ENCODE measurements at regions not wholly inside any gene's neighbourhood (a gene's known extent, or its start where the extent isn't known, plus 50 kb on each side); places are given as distances from the start of the nearest gene placed in this dataset.

DNA sequence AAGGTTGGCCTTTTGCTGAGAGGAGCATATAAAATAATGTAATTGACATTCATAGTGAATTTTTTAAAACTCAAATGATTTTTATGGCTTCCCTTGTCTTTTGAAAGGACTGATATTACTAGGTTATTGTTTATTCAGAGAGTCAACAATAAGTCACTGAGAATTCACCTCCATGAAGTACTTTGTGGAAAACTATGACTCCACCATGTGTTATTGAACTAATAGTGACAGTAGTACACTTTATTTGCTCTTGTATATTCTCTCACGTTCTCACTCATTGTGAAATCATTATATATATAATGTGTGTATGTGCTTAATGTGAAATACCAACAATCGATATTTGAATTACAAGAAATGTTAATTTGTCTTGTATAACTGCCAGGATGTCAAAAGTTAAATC is 267.4 kb upstream of the CCDC179 start:
- TF ChIP-seq CTCF (IDR thresholded peaks at IDR 0.05 in 4 of 5, conservative IDR thresholded peaks at IDR 0.05 in 1 of 5) (no peak), POLR2A (IDR thresholded peaks at IDR 0.05) (no peak)
